Epithelial cell of esophagus (primary cell): ENCODE measurements at regions not wholly inside any gene's neighbourhood (a gene's known extent, or its start where the extent isn't known, plus 50 kb on each side); places are given as distances from the start of the nearest gene placed in this dataset.

Experiments
- DNase-seq: peaks from one replicate; pipeline ENCODE4 v3.0.0; 2010; ENCODE audit warnings: low read depth
- H3K4me3 ChIP-seq: 2 replicates; pipeline ENCODE4 v1.5.1; 2011; ENCODE audit warnings: mild to moderate bottlenecking, low read length, control low read depth
- CTCF ChIP-seq: IDR thresholded peaks from 2 replicates; pipeline ENCODE4 v1.5.1; 2011; ENCODE audit warnings: low read depth, mild to moderate bottlenecking, low read length, control low read depth, inconsistent platforms; ENCODE audit not compliant: insufficient read depth; ENCODE audit errors: missing control alignments

GRCh38 chr2:71976685-71977084 lies 171.0 kb downstream of the CYP26B1 start:
- DNase-seq, result no peak
- H3K4me3 ChIP-seq, result no peak overlapping the region
- TF ChIP-seq CTCF, result no peak

- peak; percentile 35 for DNase-seq
- no peak overlapping the region for H3K4me3 ChIP-seq
These were observed 172.8 kb downstream of the CYP26B1 start for GRCh38 chr2:71974846-71975245.

GRCh38 chr2:71971493-71971892 lies 176.2 kb downstream of the CYP26B1 start:
- DNase-seq, result no peak
- no peak overlapping the region for H3K4me3 ChIP-seq
- no peak for TF ChIP-seq CTCF

More at GRCh38 chr2:71974846-71975245, 172.8 kb downstream of the CYP26B1 start:
- no peak for TF ChIP-seq CTCF

- no peak for DNase-seq
- no peak overlapping the region for H3K4me3 ChIP-seq
- no peak for TF ChIP-seq CTCF
These were observed 182.1 kb downstream of the CYP26B1 start for GRCh38 chr2:71965530-71965929.

- peak; percentile 28 for DNase-seq
- TF ChIP-seq CTCF, result no peak
- H3K4me3 ChIP-seq, result no peak overlapping the region
These were observed 184.6 kb downstream of the CYP26B1 start for GRCh38 chr2:71962911-71963694.

- TF ChIP-seq CTCF, result no peak
- no peak for DNase-seq
- no peak overlapping the region for H3K4me3 ChIP-seq
These were observed 185.3 kb downstream of the CYP26B1 start for GRCh38 chr2:71962350-71962749.
